ENCODE measurements at regions not wholly inside any gene's neighbourhood (a gene's known extent, or its start where the extent isn't known, plus 50 kb on each side); places are given as distances from the start of the nearest gene placed in this dataset.

DNA sequence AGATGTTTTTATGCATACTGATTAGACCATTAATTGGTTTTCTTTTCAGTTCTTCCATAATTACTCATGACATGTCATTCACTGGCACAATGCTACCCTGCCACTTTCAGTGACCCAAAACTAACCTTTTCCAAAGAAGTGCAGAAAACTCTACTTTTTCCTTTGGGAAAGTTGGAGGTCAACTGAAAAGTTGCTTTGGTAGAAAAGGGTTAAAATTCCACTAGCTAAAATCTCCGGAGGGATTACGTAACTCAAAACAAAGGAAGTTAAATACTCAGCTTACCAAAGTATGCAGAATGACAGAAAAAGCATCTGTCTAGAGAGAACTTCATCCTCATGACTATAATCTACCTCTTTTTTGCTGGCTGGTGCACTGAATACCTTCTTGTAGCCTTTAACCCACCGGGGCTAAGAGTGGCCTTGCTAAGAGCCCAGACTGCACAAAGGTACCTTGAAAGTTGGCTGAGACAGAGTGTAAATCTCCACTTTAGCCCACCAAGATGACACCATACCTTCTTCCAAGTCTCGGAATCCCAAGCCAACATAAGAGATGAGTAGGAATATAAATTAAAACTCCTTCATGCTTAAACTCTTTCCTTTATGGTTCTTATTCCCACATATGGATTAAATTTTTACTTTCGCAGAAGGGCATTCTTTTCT is 1099.5 kb upstream of the INTU start:
- TF ChIP-seq, protein P1, sequence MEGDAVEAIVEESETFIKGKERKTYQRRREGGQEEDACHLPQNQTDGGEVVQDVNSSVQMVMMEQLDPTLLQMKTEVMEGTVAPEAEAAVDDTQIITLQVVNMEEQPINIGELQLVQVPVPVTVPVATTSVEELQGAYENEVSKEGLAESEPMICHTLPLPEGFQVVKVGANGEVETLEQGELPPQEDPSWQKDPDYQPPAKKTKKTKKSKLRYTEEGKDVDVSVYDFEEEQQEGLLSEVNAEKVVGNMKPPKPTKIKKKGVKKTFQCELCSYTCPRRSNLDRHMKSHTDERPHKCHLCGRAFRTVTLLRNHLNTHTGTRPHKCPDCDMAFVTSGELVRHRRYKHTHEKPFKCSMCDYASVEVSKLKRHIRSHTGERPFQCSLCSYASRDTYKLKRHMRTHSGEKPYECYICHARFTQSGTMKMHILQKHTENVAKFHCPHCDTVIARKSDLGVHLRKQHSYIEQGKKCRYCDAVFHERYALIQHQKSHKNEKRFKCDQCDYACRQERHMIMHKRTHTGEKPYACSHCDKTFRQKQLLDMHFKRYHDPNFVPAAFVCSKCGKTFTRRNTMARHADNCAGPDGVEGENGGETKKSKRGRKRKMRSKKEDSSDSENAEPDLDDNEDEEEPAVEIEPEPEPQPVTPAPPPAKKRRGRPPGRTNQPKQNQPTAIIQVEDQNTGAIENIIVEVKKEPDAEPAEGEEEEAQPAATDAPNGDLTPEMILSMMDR (IDR thresholded peaks at IDR 0.05): no peak
- no peak for TF ChIP-seq POLR2A (IDR thresholded peaks at IDR 0.05)

Data from lower leg skin (tissue), 3 donors.